ENCODE measurements at regions not wholly inside any gene's neighbourhood (a gene's known extent, or its start where the extent isn't known, plus 50 kb on each side); places are given as distances from the start of the nearest gene placed in this dataset.

- no peaks in the 10 kb centered on the region for H3K9me2 ChIP-seq (replicated peaks; ENCODE audit: insufficient read depth)
- no peak overlapping the region for H3K27ac ChIP-seq
- H2AFZ ChIP-seq = no peak overlapping the region
- no peaks in the 10 kb centered on the region for H3K36me3 ChIP-seq (replicated peaks; ENCODE audit: insufficient read depth, low read depth)
- H4K20me1 ChIP-seq (ENCODE audit: insufficient read depth, poor library complexity, severe bottlenecking) = no peaks in the 10 kb centered on the region
- H3K79me2 ChIP-seq = no peaks in the 10 kb centered on the region
- no peak overlapping the region for H3K4me3 ChIP-seq
- WGBS (ENCODE audit: low lambda C conversion rate, missing lambda C conversion rate) = 73% methylated on average over 1 of the region's 1 CpG
- no peaks in the 10 kb centered on the region for H3K9me3 ChIP-seq (ENCODE audit: low read depth)
- H3K4me1 ChIP-seq (ENCODE audit: insufficient read depth) = no peaks in the 10 kb centered on the region
- H3K4me2 ChIP-seq = no peak overlapping the region
- DNase-seq (ENCODE audit: low spot score) = no peak
- H3K27me3 ChIP-seq = no peaks in the 10 kb centered on the region
- TF ChIP-seq EZH2 (IDR thresholded peaks at IDR 0.05; ENCODE audit: borderline replicate concordance) (no peak), CTCF (IDR thresholded peaks at IDR 0.05; ENCODE audit: poor library complexity) (no peak), EZH2phosphoT487 (IDR thresholded peaks at IDR 0.05; ENCODE audit: low read depth, severe bottlenecking, unreplicated experiment) (no peak)
These were observed 516.7 kb downstream of the C6orf118 start for GRCh38 chr6:164792666-164793065.

GRCh38 chr6:164791498-164791897 is 517.9 kb downstream of the C6orf118 start:
- no peak overlapping the region for H3K4me3 ChIP-seq
- no peak overlapping the region for H3K4me2 ChIP-seq
- TF ChIP-seq EZH2phosphoT487 (IDR thresholded peaks at IDR 0.05; ENCODE audit: low read depth, severe bottlenecking, unreplicated experiment) = no peak
- no peak for TF ChIP-seq CTCF (IDR thresholded peaks at IDR 0.05; ENCODE audit: poor library complexity)
- TF ChIP-seq EZH2 (IDR thresholded peaks at IDR 0.05; ENCODE audit: borderline replicate concordance) = no peak
- H4K20me1 ChIP-seq (ENCODE audit: insufficient read depth, poor library complexity, severe bottlenecking) = no peaks in the 10 kb centered on the region
- no peak overlapping the region for H2AFZ ChIP-seq
- no peaks in the 10 kb centered on the region for H3K4me1 ChIP-seq (ENCODE audit: insufficient read depth)
- no peaks in the 10 kb centered on the region for H3K9me2 ChIP-seq (replicated peaks; ENCODE audit: insufficient read depth)
- DNase-seq (ENCODE audit: low spot score) = no peak
- H3K27me3 ChIP-seq = no peaks in the 10 kb centered on the region
- H3K27ac ChIP-seq = no peak overlapping the region
- no peaks in the 10 kb centered on the region for H3K36me3 ChIP-seq (replicated peaks; ENCODE audit: insufficient read depth, low read depth)
- H3K79me2 ChIP-seq = no peaks in the 10 kb centered on the region
- no peaks in the 10 kb centered on the region for H3K9me3 ChIP-seq (ENCODE audit: low read depth)

GRCh38 chr6:164763788-164764187 is 545.6 kb downstream of the C6orf118 start:
- Histone ChIP-seq H3K27ac (no peak overlapping the region), H3K4me3 (no peak overlapping the region), H3K27me3 (no peaks in the 10 kb centered on the region), H3K4me1 (ENCODE audit: insufficient read depth) (no peaks in the 10 kb centered on the region), H3K36me3 (replicated peaks; ENCODE audit: insufficient read depth, low read depth) (no peaks in the 10 kb centered on the region), H3K9me3 (ENCODE audit: low read depth) (no peaks in the 10 kb centered on the region), H4K20me1 (ENCODE audit: insufficient read depth, poor library complexity, severe bottlenecking) (no peaks in the 10 kb centered on the region), H3K79me2 (no peaks in the 10 kb centered on the region), H3K4me2 (no peak overlapping the region), H2AFZ (no peak overlapping the region), H3K9me2 (replicated peaks; ENCODE audit: insufficient read depth) (no peaks in the 10 kb centered on the region)
- 88% methylated on average over 1 of the region's 1 CpG for WGBS (ENCODE audit: low lambda C conversion rate, missing lambda C conversion rate)
- DNase-seq (ENCODE audit: low spot score) = no peak
- TF ChIP-seq EZH2phosphoT487 (IDR thresholded peaks at IDR 0.05; ENCODE audit: low read depth, severe bottlenecking, unreplicated experiment) (no peak), CTCF (IDR thresholded peaks at IDR 0.05; ENCODE audit: poor library complexity) (no peak), EZH2 (IDR thresholded peaks at IDR 0.05; ENCODE audit: borderline replicate concordance) (no peak)

- Histone ChIP-seq H3K27ac (no peak overlapping the region), H3K79me2 (no peaks in the 10 kb centered on the region), H4K20me1 (ENCODE audit: insufficient read depth, poor library complexity, severe bottlenecking) (no peaks in the 10 kb centered on the region), H3K36me3 (replicated peaks; ENCODE audit: insufficient read depth, low read depth) (no peaks in the 10 kb centered on the region), H3K4me1 (ENCODE audit: insufficient read depth) (no peaks in the 10 kb centered on the region), H3K27me3 (no peaks in the 10 kb centered on the region), H3K9me2 (replicated peaks; ENCODE audit: insufficient read depth) (no peaks in the 10 kb centered on the region), H3K9me3 (ENCODE audit: low read depth) (no peaks in the 10 kb centered on the region), H3K4me3 (no peak overlapping the region), H2AFZ (no peak overlapping the region), H3K4me2 (no peak overlapping the region)
- no peak for DNase-seq (ENCODE audit: low spot score)
- TF ChIP-seq EZH2 (IDR thresholded peaks at IDR 0.05; ENCODE audit: borderline replicate concordance) = no peak
- TF ChIP-seq CTCF (IDR thresholded peaks at IDR 0.05; ENCODE audit: poor library complexity) = no peak
- no peak for TF ChIP-seq EZH2phosphoT487 (IDR thresholded peaks at IDR 0.05; ENCODE audit: low read depth, severe bottlenecking, unreplicated experiment)
- 95% methylated on average over 2 of the region's 2 CpGs for WGBS (ENCODE audit: low lambda C conversion rate, missing lambda C conversion rate)
These were observed 552.0 kb downstream of the C6orf118 start for GRCh38 chr6:164757451-164757850.
